Panc1 (cell line): ENCODE measurements at regions not wholly inside any gene's neighbourhood (a gene's known extent, or its start where the extent isn't known, plus 50 kb on each side); places are given as distances from the start of the nearest gene placed in this dataset.

Experiments used
- ATAC-seq: fragments of 200-7000 bp; cut with Tn5 transposase; 2 replicates; pipeline ENCODE4 v1.9.1; 2020; ENCODE audit warnings: mild to moderate bottlenecking, moderate library complexity
- BruUV-seq: library from RNA; stranded (reverse); fragments of 400-500 nt; replicated peaks from 2 replicates; lab custom pipeline; 2021; lab: Mats Ljungman, UMichigan
- CTCF ChIA-PET: fragments of 300-600 bp; sonication (Branson Sonifier 250); formaldehyde crosslinking; loops from one replicate; lab custom pipeline; 2022; ENCODE audit warnings: antibody characterized with exemption; lab: Charles Lee
- POLR2A ChIA-PET: fragments of 300-600 bp; sonication (Branson Sonifier 250); formaldehyde crosslinking; loops from one replicate; lab custom pipeline; 2022; ENCODE audit warnings: antibody characterized with exemption; lab: Charles Lee
- DNase-seq: peaks from one replicate; pipeline ENCODE4 v3.0.0-alpha.2; 2010; ENCODE audit warnings: low read depth, low spot score
- H3K27ac ChIP-seq: 2 replicates; pipeline ENCODE4 v1.5.1; 2011; ENCODE audit warnings: mild to moderate bottlenecking, low read length, inconsistent platforms
- H3K27me3 ChIP-seq: fragments of 200-500 bp; sonication (Bioruptor generic); 2 replicates; pipeline ENCODE4 v1.6.0; 2014; ENCODE audit warnings: low read length, inconsistent platforms; ENCODE audit not compliant: control insufficient read depth, insufficient read depth
- H3K36me3 ChIP-seq: fragments of 200-500 bp; sonication (Bioruptor generic); 2 replicates; pipeline ENCODE4 v1.5.1; 2014; ENCODE audit warnings: inconsistent platforms, mild to moderate bottlenecking, low read length, moderate library complexity; ENCODE audit not compliant: control insufficient read depth, insufficient read depth
- H3K4me1 ChIP-seq: 2 replicates; pipeline ENCODE4 v1.5.1; 2011; ENCODE audit warnings: inconsistent platforms, mild to moderate bottlenecking, low read length, moderate library complexity; ENCODE audit not compliant: control insufficient read depth, insufficient read depth
- H3K4me3 ChIP-seq, 2 experiments: 2 replicates each; pipeline ENCODE4 v1.5.1; 2011 to 2012; ENCODE audit warnings: low read depth in 2 of 2, low read length in 2 of 2, mild to moderate bottlenecking in 2 of 2, inconsistent platforms in 1 of 2, moderate library complexity in 1 of 2
- H3K9me3 ChIP-seq: fragments of 200-500 bp; sonication (Bioruptor generic); 2 replicates; pipeline ENCODE4 v1.5.1; 2014; ENCODE audit warnings: low read depth, mild to moderate bottlenecking, inconsistent platforms, low read length, moderate library complexity; ENCODE audit not compliant: control insufficient read depth, insufficient read depth
- POLR2AphosphoS5 ChIP-seq: IDR thresholded peaks from 2 replicates; pipeline ENCODE4 v1.6.1; 2012; ENCODE audit warnings: mild to moderate bottlenecking, low read depth, low read length, moderate library complexity
- REST ChIP-seq, 2 experiments: IDR thresholded peaks; 2 replicates each; pipeline ENCODE4 v1.6.1; 2011 to 2012; ENCODE audit warnings: low read depth in 2 of 2, control low read depth in 1 of 2, low read length in 1 of 2, mild to moderate bottlenecking in 1 of 2, moderate library complexity in 1 of 2; ENCODE audit not compliant: insufficient read depth in 1 of 2
- SIN3A ChIP-seq: IDR thresholded peaks from 2 replicates; pipeline ENCODE4 v1.6.1; 2012; ENCODE audit warnings: low read depth, mild to moderate bottlenecking, low read length, moderate library complexity, borderline replicate concordance; ENCODE audit not compliant: insufficient read depth
- TCF7L2 ChIP-seq: IDR thresholded peaks from 2 replicates; pipeline ENCODE4 v1.6.1; 2011; ENCODE audit warnings: mild to moderate bottlenecking, low read depth, low read length, inconsistent platforms
- in situ Hi-C: cut with HindIII; loops from 2 replicates; pipeline ENCODE4 v1.10.0; 2016; ENCODE audit warnings: low sequenced_read_pairs, low pct_unique_long_range_greater_than_20kb
- intact Hi-C: fragments of 100-400 bp; cut with micrococcal nuclease; formaldehyde crosslinking; loops from one replicate; pipeline ENCODE4 v1.10.0; 2022; ENCODE audit not compliant: unreplicated experiment
- TF ChIP-seq, protein P1 (sequence below): fragments of 450-650 bp; IDR thresholded peaks from 2 replicates; pipeline ENCODE4 v1.5.1; 2017; ENCODE audit warnings: mild to moderate bottlenecking

DNA sequence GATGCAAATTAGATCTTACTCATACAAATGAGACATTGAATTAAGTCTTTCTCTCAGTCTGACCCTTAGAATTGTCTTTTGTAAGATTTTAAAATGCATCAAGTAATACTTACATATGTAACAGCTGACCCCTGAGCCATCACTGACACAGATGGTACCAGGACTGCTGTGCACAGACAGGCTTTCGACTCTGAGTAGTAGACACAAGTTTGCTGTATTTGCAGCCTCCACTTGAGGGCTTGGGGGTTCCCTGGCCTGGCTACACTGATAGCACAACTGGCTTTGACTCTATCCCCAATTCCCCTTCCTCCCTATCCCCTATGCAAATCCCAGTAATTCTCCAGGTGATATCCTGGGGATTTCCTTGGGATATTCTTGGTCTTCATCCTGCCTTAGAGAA is 200.7 kb downstream of the RPIA start:
- in situ Hi-C loops (no loop called here), intact Hi-C loops (no loop called here)
- ChIA-PET POLR2A (no interaction called here), CTCF (no interaction called here)
- DNase-seq (no peak), ATAC-seq (no peak)
- no peak overlapping the region for H3K4me3 ChIP-seq
- no peaks in the 10 kb centered on the region for H3K4me1 ChIP-seq
- no peak for TF ChIP-seq POLR2AphosphoS5
- no peak for TF ChIP-seq REST (IDR thresholded peaks at IDR 0.05; ENCODE audit: insufficient read depth in 1 of 2, low read depth in 2 of 2, low read length in 1 of 2)
- TF ChIP-seq SIN3A = no peak
- TF ChIP-seq, protein P1, sequence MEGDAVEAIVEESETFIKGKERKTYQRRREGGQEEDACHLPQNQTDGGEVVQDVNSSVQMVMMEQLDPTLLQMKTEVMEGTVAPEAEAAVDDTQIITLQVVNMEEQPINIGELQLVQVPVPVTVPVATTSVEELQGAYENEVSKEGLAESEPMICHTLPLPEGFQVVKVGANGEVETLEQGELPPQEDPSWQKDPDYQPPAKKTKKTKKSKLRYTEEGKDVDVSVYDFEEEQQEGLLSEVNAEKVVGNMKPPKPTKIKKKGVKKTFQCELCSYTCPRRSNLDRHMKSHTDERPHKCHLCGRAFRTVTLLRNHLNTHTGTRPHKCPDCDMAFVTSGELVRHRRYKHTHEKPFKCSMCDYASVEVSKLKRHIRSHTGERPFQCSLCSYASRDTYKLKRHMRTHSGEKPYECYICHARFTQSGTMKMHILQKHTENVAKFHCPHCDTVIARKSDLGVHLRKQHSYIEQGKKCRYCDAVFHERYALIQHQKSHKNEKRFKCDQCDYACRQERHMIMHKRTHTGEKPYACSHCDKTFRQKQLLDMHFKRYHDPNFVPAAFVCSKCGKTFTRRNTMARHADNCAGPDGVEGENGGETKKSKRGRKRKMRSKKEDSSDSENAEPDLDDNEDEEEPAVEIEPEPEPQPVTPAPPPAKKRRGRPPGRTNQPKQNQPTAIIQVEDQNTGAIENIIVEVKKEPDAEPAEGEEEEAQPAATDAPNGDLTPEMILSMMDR = no peak
- no peak for TF ChIP-seq TCF7L2
- no peaks in the 10 kb centered on the region for H3K9me3 ChIP-seq
- BruUV-seq = no TSS peak
- H3K27ac ChIP-seq = no peak overlapping the region
- H3K36me3 ChIP-seq = no peaks in the 10 kb centered on the region
- no peaks in the 10 kb centered on the region for H3K27me3 ChIP-seq

- H3K27ac ChIP-seq = no peak overlapping the region
- H3K9me3 ChIP-seq = no peaks in the 10 kb centered on the region
- DNase-seq = no peak
- CTCF ChIA-PET = no interaction called here
- H3K4me3 ChIP-seq = no peak overlapping the region
- no peaks in the 10 kb centered on the region for H3K4me1 ChIP-seq
- no peak for ATAC-seq
- intact Hi-C loops (no loop called here), in situ Hi-C loops (no loop called here)
- TF ChIP-seq, protein P1 = no peak
- no peak for TF ChIP-seq TCF7L2
- no peak for TF ChIP-seq REST (IDR thresholded peaks at IDR 0.05; ENCODE audit: insufficient read depth in 1 of 2, low read depth in 2 of 2, low read length in 1 of 2)
- no peak for TF ChIP-seq POLR2AphosphoS5
- no peak for TF ChIP-seq SIN3A
- POLR2A ChIA-PET = no interaction called here
- H3K36me3 ChIP-seq = no peaks in the 10 kb centered on the region
- no peaks in the 10 kb centered on the region; the same call in 1 of the 2 replicates for H3K27me3 ChIP-seq
- BruUV-seq = no TSS peak
Observed at GRCh38 chr2:88892788-88893187, 201.3 kb downstream of the RPIA start.
